NOMO-1 treated with DMSO at 0.1 percent for 48 hours (cell line): ENCODE measurements at regions not wholly inside any gene's neighbourhood (a gene's known extent, or its start where the extent isn't known, plus 50 kb on each side); places are given as distances from the start of the nearest gene placed in this dataset.

Source experiments
- DNase-seq: peaks from one replicate; lab custom pipeline; 2025; ENCODE audit not compliant: unreplicated experiment; lab: John Stamatoyannopoulos, UW

- no peak for DNase-seq
Observed at GRCh38 chr9:38287420-38287985, 105.0 kb upstream of the ALDH1B1 start.

DNA sequence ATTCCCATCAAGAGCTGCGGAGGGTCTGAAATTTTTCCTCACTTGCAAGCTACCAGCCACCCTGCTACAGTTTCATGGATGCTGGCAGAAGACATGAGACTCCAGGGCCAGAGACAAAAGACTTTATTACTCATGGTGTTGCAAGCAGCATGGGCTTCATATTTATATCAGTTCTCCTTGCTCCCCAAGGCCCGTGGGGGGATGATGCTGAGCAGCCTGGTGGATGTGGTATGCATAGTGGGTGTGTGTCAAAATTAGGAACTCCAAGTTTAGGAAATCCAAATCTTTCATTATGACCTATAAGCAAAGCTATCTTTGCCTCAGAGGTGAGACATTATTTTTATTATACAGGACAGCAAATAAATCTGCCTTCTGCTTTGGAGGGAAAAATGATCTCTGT is 105.7 kb upstream of the ALDH1B1 start:
- DNase-seq = no peak

- DNase-seq = no peak
Observed at GRCh38 chr9:38286357-38286756, 106.1 kb upstream of the ALDH1B1 start.

GRCh38 chr9:38285236-38285635 is 107.3 kb upstream of the ALDH1B1 start:
- DNase-seq = no peak

DNA sequence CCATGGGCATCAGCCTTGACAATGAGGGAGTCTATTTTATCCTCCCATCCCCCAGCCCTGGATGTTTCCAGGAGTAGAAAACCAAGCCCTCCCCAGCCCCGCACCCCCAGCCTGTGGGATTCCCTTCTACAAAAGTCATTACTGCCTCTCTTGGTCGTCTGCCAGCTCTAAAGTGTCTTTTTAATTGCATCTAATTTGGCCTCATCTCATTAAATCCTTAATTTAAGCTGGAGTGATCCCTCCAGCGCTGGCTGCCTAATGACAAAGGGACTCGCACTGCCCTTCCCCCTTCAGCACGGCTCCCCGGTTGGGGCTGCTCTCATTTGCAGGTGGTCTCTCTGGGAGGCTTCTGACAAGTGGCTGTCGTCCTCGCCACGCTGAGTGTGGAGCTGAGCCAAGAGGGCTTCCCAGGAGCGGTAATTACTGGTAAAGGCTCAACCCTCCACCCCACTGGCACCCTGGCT is 107.9 kb upstream of the ALDH1B1 start:
- DNase-seq = no peak

DNA sequence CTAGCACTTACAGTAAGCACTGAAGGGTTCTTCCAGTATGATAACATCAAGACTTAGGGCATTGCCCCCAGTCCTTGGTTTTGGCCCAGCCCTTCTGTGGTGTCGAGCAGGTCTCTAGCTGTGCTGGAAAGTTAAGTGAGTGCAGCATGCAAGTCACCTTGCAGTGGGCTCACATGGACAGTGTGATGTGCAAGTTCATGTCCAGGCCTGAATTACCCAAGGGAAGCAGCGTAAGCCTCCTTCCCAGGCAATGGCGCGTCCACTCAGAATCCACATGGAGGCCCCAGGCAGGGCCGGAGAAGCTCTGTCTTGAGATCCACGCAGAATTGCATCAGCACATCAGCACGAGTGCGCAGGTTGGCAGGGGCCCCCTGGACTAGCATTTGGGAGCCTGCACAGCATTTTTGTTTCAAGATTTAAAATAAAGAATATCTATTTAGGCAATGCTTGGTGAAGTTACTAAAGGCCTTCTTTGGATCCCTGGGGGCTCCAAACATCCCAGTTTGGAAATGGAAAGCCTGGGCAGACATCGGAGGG is 108.4 kb upstream of the ALDH1B1 start:
- no peak for DNase-seq

- no peak for DNase-seq
Observed at GRCh38 chr9:38282756-38283155, 109.7 kb upstream of the ALDH1B1 start.

DNA sequence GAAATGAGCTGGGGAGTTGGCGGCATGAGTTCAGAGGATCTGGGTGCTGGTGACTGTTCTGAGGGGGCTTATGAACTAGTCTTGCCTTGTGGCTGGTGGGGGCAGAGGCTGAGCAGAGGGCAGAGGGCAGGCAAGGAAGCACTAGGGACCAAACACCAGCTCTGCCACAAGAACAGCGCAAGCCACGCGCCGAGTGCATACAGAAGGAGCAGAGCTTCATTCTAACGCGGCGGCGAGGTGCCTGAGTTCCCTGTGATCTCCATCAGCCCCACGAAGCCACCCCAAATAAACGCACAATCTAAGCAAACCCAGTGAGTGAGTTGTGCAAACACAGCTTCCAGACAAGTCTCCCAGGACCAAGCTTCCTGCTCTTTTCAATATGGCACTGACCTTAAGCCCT is 110.6 kb upstream of the ALDH1B1 start:
- no peak for DNase-seq

DNA sequence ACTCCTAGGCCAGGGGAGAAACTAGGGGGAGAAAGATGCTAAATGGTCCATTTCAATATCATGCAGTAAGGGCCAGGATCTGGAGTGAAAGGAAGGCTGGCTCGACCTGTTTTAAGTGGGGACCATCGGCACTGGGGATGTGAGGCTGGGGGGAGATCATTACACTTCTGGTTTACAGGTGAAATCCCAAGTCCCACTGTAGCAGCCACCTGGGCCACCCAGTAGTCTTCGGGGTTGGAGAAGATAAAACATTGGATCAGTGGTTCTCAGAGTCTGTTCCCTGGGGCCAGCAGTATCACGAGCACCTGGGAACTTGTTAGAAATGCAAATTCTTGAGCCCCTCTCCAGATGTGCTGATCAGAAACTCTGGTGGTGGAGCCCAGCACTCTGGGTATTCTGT is 111.3 kb upstream of the ALDH1B1 start:
- no peak for DNase-seq

DNA sequence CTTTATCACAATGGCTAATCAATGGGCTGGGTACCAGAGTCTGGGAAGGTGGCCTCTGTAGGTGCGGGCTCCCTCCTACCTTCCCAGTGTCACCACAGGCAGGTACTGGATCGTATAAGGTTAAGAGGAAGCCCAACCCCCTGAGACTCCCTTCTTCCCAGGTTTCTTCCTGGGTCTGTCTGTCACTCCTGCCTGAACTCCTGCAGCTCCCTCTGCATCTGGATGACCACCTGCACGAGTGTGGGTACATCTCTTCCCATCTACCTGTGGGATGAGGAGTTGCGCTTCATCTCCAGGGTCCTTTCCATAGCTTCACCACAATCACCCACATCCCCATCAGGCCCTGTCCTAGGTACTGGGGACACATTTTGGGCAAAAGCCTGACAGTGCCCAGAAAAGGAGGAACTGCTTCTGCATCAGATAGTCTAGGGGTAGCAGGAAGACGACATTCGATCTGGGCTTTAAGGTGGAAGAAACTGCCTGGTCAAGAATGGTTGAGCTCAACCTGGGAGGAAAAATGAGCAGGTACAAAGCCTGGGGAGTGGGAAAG is 112.2 kb upstream of the ALDH1B1 start:
- no peak for DNase-seq

DNA sequence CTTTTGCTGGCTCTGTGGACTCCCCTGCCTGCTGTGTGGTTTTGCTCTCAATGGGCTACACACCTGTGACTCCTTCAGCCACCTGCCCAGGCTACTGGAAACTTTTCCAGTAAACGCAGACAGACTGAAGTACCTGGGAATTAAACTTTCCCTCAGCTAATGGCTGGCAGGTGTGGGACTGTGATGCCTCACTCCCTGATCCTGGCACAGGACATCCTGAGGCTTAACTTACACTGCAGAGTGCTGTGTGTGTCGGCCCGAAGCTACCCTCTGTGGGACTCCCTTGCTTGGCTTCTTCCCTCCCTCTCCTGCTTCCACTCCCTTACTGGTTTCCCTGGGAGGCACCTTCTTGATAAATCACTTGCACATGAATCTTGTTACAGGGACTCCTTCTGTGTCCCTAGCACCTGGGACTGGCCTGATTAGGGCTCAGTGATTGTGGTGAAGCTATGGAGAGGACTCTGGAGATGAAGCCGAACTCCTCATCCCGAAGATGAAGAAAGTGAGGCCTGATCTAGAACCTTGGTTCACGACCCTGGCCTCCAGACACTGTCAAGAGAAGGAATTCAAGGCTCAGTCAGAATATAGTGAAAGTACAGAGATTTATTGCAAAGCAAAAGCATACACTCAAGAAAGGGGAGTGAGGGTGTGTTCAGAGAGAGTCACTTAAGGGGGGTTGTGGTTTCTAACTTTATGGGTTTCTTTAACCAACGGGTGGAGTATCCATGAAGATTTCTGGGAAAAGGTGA is 113.4 kb upstream of the ALDH1B1 start:
- DNase-seq = no peak

DNA sequence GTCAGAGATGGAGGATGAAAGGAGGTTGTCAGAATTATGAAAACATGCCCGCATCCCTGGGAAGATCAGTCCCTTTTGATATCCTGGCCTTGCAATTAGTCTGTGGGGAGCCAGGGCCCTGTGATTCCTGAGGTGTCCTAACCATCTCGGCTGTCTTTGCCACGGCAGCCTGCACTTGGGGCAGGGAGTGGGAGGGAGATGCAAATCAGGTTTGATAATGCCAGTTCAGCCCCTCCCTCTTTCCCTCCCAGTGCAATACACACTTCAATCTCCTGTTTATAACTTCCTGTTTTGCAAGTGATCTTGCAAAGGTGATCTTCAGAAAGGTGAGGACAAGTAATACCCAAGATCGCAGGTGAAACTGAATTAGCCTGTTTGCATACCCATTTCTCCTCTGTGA is 114.0 kb upstream of the ALDH1B1 start:
- DNase-seq = no peak

- no peak for DNase-seq
Observed at GRCh38 chr9:38277601-38278200, 114.8 kb upstream of the ALDH1B1 start.

DNA sequence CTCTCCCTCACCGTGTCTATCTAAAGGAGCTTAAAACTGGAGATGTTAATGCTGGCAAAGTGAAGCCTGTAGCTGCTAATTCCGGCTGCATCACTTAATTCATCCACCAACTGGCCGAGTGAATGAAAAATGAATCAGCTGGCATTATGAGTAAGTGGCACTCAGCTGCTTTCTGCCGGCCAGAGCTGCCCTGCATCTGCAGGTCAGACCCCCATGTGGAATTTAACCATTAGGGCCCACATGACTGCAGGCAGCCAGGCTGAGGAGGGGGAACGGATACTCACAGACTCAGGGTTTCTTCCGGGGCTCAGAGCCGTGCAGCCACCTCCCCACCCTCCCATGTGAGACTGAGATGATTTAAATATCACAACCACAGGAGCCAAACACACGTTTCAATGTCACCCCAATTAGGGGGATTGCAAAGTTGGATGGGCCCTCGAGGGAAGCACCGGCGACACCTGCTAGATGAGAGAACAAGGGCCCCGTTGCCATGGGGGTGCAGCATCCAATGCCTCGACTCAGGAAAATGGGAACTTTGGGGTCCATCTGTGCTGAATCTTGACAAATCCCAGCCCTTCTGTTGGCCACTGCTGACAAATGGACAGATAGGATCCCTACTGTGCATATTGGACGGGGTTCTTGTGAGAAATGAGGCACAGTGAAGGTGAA is 115.6 kb upstream of the ALDH1B1 start:
- no peak for DNase-seq

DNA sequence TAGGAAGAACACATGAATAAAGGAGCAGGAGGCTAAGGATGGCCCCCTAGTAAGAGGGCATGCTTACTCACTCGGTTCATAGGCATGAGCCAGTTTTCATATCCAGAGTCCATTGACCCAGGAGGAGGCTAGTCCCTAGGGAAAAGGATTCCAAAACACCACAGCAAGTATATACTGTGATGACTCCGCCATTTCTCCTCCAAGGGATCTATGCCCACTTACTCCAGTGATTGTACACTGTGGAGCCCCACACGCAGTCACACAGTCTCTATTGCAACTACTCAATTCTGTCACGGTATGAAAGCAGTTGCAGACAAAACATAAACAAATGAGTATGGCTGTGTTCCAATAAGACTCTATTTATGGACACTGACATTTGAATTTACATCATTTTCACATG is 117.7 kb upstream of the ALDH1B1 start:
- no peak for DNase-seq

GRCh38 chr9:38272710-38273109 is 119.8 kb upstream of the ALDH1B1 start:
- no peak for DNase-seq

DNA sequence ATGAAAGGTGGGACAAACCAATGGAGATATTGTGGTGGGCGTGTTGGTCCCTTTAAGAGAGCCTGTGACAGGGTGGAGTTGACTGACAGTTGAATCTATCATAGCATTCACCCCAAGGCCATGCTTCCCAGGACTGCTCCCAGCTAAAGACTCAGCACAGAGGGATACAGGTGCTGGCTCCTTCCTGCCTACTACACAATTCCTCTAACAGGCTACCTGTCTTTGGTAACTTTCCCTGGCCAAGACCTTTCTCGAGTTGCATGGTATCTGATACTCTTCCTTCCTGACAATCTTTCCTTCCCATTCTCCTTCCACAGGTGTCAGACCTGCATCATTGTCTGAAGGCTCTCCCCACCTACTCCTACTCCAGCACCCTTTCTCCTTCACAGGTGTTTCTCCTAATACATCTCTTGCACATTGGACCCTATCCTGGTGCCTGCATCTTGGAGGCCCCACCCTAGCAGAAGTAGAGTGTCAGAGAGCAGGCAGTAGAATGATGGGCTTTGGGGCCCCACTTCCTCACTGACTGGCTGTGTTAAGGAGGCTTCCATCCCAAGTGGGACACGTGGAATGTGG is 120.7 kb upstream of the ALDH1B1 start:
- DNase-seq = no peak

DNA sequence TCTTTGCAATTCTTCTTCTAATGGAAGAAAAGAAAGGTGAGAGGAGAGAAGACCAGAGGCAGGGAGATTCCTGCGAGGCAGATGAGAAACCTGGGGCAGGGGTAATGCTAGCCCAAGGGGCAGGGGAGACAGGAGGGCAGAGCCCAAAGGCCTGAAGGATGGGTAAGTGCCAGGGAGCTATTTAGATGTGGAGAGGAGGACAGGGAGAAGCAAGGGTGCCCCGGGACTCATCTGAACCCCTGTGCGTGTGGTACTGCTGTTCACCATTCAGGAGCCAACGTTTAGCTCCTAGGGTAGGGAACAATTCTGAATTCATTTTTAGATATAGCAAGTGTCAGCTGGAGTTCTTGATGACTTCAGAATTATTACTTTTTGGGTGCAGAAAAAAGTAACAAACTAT is 122.7 kb upstream of the ALDH1B1 start:
- DNase-seq = no peak

- no peak for DNase-seq
Observed at GRCh38 chr9:38263532-38263931, 129.0 kb upstream of the ALDH1B1 start.

DNA sequence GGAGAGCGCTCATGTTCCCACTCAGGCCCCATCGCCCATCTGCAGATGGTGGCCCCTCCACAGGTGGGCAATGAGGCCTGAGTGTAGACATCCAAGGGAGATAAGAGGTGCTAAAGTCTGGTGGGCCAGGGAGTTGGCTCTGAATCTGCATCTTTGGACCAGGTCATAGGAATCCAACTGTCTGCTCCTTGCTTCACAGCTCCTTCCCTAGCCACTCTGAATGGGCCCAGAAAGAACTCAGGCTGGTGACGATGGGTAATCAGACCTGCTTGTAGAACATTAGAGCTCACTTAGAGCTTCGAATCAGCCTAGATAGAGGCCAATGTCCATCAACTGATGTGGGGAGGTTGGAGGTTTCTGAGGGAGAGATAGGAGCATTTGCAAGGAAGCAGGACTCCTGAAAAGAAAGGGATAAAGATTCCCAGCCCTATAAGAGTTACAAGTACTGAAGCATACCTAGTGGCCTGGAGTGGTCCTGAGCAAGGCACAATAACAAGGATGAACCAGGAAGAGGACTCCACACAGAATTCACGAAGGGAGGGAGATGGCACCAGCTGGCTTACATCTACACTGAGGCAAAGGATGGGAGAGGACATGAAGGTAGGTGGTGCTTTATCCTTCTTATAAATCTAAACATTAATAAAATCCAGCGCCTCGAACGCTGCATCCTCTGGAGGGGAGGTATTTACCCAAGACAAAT is 132.8 kb upstream of the ALDH1B1 start:
- no peak for DNase-seq
